Dedifferentiated amniotic fluid mesenchymal stem cell (primary cell): ENCODE measurements at regions not wholly inside any gene's neighbourhood (a gene's known extent, or its start where the extent isn't known, plus 50 kb on each side); places are given as distances from the start of the nearest gene placed in this dataset.
"Not testable (repeated sequence)": the region's sequence is repeated elsewhere in the genome, so short reads cannot be mapped to it uniquely, and the experiment has no call there.

ENCODE experiments used
- DNase-seq: peaks from one replicate; pipeline ENCODE4 v3.0.0-alpha.2; 2016; ENCODE audit errors: extremely low spot score

GRCh38 chr1:55876276-55877060, 661.3 kb upstream of the USP24 start:
- DNase-seq = no peak

GRCh38 chr1:55870106-55870505, 654.9 kb upstream of the USP24 start:
- DNase-seq = no peak

- no peak for DNase-seq
Observed at GRCh38 chr1:55869065-55869464, 653.9 kb upstream of the USP24 start.

GRCh38 chr1:55868026-55868425, 652.9 kb upstream of the USP24 start:
- DNase-seq = no peak

GRCh38 chr1:55867304-55867843, 652.2 kb upstream of the USP24 start:
- DNase-seq = no peak

- not testable (repeated sequence) for DNase-seq
Observed at GRCh38 chr1:55865778-55866177, 650.6 kb upstream of the USP24 start.

- DNase-seq = no peak
Observed at GRCh38 chr1:55864251-55864650, 649.1 kb upstream of the USP24 start.

GRCh38 chr1:55861676-55862340, 646.6 kb upstream of the USP24 start:
- DNase-seq = no peak

- DNase-seq = no peak
Observed at GRCh38 chr1:55860798-55861519, 645.8 kb upstream of the USP24 start.

- DNase-seq = no peak
Observed at GRCh38 chr1:55860326-55860725, 645.2 kb upstream of the USP24 start.

GRCh38 chr1:55854911-55855310, 639.7 kb upstream of the USP24 start:
- peak; percentile 45 for DNase-seq

GRCh38 chr1:55848906-55849305, 633.7 kb upstream of the USP24 start:
- DNase-seq = no peak

- DNase-seq = no peak
Observed at GRCh38 chr1:55846051-55846450, 630.9 kb upstream of the USP24 start.

GRCh38 chr1:55844322-55844721, 629.2 kb upstream of the USP24 start:
- no peak for DNase-seq

GRCh38 chr1:55839626-55840025, 624.5 kb upstream of the USP24 start:
- no peak for DNase-seq

GRCh38 chr1:55839221-55839620, 624.1 kb upstream of the USP24 start:
- no peak for DNase-seq

GRCh38 chr1:55836086-55836485, 620.9 kb upstream of the USP24 start:
- DNase-seq = no peak

- peak; percentile 85 for DNase-seq
Observed at GRCh38 chr1:55833529-55834091, 618.4 kb upstream of the USP24 start.

- DNase-seq = no peak
Observed at GRCh38 chr1:55831759-55832158, 616.6 kb upstream of the USP24 start.

GRCh38 chr1:55828044-55828443, 612.9 kb upstream of the USP24 start:
- DNase-seq = no peak

GRCh38 chr1:55827350-55827749, 612.2 kb upstream of the USP24 start:
- peak; percentile 89 for DNase-seq
